Chondrocyte (in vitro differentiated cells): ENCODE measurements at regions not wholly inside any gene's neighbourhood (a gene's known extent, or its start where the extent isn't known, plus 50 kb on each side); places are given as distances from the start of the nearest gene placed in this dataset.

Source experiments
- DNase-seq: peaks from one replicate; pipeline ENCODE4 v3.0.0; 2021; ENCODE audit warnings: mixed read lengths, low spot score
- H3K27ac Mint-ChIP-seq: one replicate; pipeline ENCODE4 v1.8.0; 2021; ENCODE audit warnings: mild to moderate bottlenecking, moderate library complexity, mixed read lengths; ENCODE audit not compliant: unreplicated experiment
- H3K27me3 Mint-ChIP-seq: 2 replicates; pipeline ENCODE4 v1.8.0; 2021; ENCODE audit warnings: low read depth, mixed read lengths
- H3K36me3 Mint-ChIP-seq: 2 replicates; pipeline ENCODE4 v1.8.0; 2021; ENCODE audit warnings: low read depth, mixed read lengths
- H3K4me1 Mint-ChIP-seq: 2 replicates; pipeline ENCODE4 v1.8.0; 2021; ENCODE audit warnings: low read depth, mild to moderate bottlenecking, mixed read lengths
- H3K4me3 Mint-ChIP-seq: one replicate; pipeline ENCODE4 v1.8.0; 2021; ENCODE audit warnings: mild to moderate bottlenecking, moderate library complexity, mixed read lengths; ENCODE audit not compliant: unreplicated experiment
- H3K9me3 Mint-ChIP-seq: 2 replicates; pipeline ENCODE4 v1.8.0; 2021; ENCODE audit warnings: low read depth, mixed read lengths
- TF ChIP-seq, protein P1 (sequence below): fragments of 200-600 bp; sonication (generic); IDR thresholded peaks from 2 replicates; pipeline ENCODE4 v1.5.0; 2021; ENCODE audit warnings: antibody characterized with exemption, mild to moderate bottlenecking, moderate library complexity

- Mint-ChIP-seq H3K9me3 (peaks cover 3% of the 10 kb centered on the region), H3K27ac (no peak overlapping the region), H3K4me3 (no peak overlapping the region), H3K27me3 (no peaks in the 10 kb centered on the region), H3K36me3 (no peaks in the 10 kb centered on the region), H3K4me1 (peaks cover 45% of the 10 kb centered on the region)
- TF ChIP-seq, protein P1, sequence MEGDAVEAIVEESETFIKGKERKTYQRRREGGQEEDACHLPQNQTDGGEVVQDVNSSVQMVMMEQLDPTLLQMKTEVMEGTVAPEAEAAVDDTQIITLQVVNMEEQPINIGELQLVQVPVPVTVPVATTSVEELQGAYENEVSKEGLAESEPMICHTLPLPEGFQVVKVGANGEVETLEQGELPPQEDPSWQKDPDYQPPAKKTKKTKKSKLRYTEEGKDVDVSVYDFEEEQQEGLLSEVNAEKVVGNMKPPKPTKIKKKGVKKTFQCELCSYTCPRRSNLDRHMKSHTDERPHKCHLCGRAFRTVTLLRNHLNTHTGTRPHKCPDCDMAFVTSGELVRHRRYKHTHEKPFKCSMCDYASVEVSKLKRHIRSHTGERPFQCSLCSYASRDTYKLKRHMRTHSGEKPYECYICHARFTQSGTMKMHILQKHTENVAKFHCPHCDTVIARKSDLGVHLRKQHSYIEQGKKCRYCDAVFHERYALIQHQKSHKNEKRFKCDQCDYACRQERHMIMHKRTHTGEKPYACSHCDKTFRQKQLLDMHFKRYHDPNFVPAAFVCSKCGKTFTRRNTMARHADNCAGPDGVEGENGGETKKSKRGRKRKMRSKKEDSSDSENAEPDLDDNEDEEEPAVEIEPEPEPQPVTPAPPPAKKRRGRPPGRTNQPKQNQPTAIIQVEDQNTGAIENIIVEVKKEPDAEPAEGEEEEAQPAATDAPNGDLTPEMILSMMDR: no peak
- DNase-seq: no peak
Observed at GRCh38 chr7:81503336-81503735, 266.5 kb downstream of the HGF start.

DNA sequence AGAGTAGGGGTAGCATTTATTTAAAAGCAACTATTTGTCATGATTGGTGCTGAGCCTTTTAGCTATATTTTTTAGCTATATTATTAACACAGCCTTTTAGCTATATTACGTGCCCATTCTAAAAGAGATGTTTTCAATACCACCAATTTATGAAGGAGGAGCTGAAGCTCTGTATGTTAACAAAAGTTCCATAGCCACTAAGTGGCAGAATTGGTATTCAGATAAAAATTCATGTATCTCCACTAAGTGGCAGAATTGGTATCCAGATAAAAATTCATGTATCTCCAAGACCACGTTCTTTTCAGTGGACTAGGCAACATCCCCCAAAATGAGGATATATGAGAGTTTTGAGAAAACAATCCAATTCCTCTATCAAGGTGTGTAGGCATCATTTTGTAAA, 268.6 kb downstream of the HGF start:
- Mint-ChIP-seq H3K27ac (no peak overlapping the region), H3K36me3 (no peaks in the 10 kb centered on the region), H3K27me3 (no peaks in the 10 kb centered on the region), H3K4me1 (peaks cover 32% of the 10 kb centered on the region), H3K9me3 (peaks cover 3% of the 10 kb centered on the region), H3K4me3 (no peak overlapping the region)
- no peak for DNase-seq
- TF ChIP-seq, protein P1: peak; percentile 97

DNA sequence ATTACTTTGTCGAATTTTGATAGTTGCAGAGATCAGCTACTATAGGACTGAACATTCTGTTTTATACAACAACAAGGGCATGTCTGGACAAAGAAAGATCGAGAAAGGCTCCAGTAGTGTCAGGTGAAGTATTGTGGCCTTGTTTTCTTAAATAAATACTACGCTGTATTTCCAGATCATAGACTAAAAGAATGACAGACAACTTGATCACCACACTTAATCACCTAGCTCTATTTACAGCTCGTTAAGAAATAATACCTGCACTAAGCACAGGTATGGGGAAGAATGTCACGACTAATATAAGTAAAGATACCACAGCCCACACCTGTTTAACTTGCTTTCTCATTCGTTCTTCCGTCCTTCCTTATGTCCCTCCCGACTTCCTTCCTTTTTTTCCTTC, 269.2 kb downstream of the HGF start:
- Mint-ChIP-seq H3K4me1 (peaks cover 31% of the 10 kb centered on the region), H3K9me3 (peaks cover 3% of the 10 kb centered on the region), H3K27me3 (no peaks in the 10 kb centered on the region), H3K27ac (no peak overlapping the region), H3K4me3 (no peak overlapping the region), H3K36me3 (no peaks in the 10 kb centered on the region)
- TF ChIP-seq, protein P1: no peak
- no peak for DNase-seq

GRCh38 chr7:81499262-81500116, 270.4 kb downstream of the HGF start:
- no peak overlapping the region for H3K4me3 Mint-ChIP-seq
- peaks cover 31% of the 10 kb centered on the region for H3K4me1 Mint-ChIP-seq
- DNase-seq: no peak
- TF ChIP-seq, protein P1: peak; percentile 99
- H3K27ac Mint-ChIP-seq: peak overlapping the region; percentile 69
- no peaks in the 10 kb centered on the region for H3K27me3 Mint-ChIP-seq
- peaks cover 3% of the 10 kb centered on the region for H3K9me3 Mint-ChIP-seq
- H3K36me3 Mint-ChIP-seq: no peaks in the 10 kb centered on the region

DNA sequence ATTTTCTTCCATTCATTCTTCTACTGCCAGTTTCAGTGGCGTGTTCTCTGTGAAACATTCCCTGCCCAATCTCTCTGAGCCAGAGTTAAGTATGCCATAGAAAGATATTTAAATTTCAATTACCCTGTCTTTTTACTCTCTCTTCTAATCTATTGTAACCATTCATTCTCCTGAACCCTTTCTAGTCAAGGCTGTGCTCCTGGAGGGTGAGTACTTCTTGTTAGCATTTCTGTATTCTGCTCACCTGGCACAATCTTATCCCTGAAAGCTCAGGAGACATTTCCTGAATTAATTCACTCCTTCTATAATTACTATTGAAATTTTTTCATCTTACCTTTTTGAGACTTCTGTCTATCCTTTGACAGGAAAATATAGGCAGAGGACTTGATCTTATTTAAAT, 271.7 kb downstream of the HGF start:
- TF ChIP-seq, protein P1: no peak
- Mint-ChIP-seq H3K4me1 (peaks cover 31% of the 10 kb centered on the region), H3K4me3 (no peak overlapping the region), H3K9me3 (peaks cover 3% of the 10 kb centered on the region), H3K36me3 (no peaks in the 10 kb centered on the region), H3K27me3 (no peaks in the 10 kb centered on the region), H3K27ac (no peak overlapping the region)
- DNase-seq: no peak
